ENCODE measurements at regions not wholly inside any gene's neighbourhood (a gene's known extent, or its start where the extent isn't known, plus 50 kb on each side); places are given as distances from the start of the nearest gene placed in this dataset.
"Not testable (repeated sequence)": the region's sequence is repeated elsewhere in the genome, so short reads cannot be mapped to it uniquely, and the experiment has no call there.

DNA sequence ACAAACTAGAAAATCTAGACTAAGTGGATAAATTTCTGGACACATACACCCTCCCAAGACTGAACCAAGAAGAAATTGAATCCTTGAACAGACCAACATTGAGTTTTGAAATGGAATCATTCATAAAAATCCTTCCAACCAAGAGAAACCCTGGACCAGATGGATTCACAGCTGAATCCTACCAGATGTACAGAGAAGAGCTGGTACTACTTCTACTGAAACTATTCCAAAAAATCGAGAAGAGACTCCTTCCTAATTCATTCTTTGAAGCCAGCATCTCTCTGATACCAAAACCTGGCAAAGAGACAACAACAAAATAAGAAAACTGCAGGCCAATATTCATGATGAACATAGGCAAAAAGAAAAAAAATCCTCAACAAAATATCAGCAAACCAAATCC, 227.4 kb downstream of the RPAP3 start:
- peaks cover 20% of the 10 kb centered on the region for H3K9me3 ChIP-seq
- TF ChIP-seq POLR2AphosphoS5 (IDR thresholded peaks at IDR 0.05): no peak
- TF ChIP-seq CTCF (IDR thresholded peaks at IDR 0.05): no peak
- TF ChIP-seq POLR2A (IDR thresholded peaks at IDR 0.05): no peak
- TF ChIP-seq EP300 (IDR thresholded peaks at IDR 0.05): no peak
- no peak for DNase-seq (ENCODE audit: low spot score in 2 of 2)
- H3K27me3 ChIP-seq: peaks cover 3% of the 10 kb centered on the region
- no peak overlapping the region for H3K27ac ChIP-seq
- H3K4me3 ChIP-seq: no peak overlapping the region
- no peaks in the 10 kb centered on the region for H3K4me1 ChIP-seq
- H3K36me3 ChIP-seq: no peaks in the 10 kb centered on the region
- WGBS: 37% methylated on average over 1 of the region's 1 CpG

- Histone ChIP-seq H3K27me3 (no peaks in the 10 kb centered on the region), H3K9me3 (peaks cover 20% of the 10 kb centered on the region), H3K36me3 (no peaks in the 10 kb centered on the region), H3K27ac (no peak overlapping the region), H3K4me1 (no peaks in the 10 kb centered on the region), H3K4me3 (no peak overlapping the region)
- 80% methylated on average over 3 of the region's 3 CpGs for WGBS
- TF ChIP-seq CTCF (IDR thresholded peaks at IDR 0.05): no peak
- no peak for TF ChIP-seq POLR2A (IDR thresholded peaks at IDR 0.05)
- no peak for TF ChIP-seq POLR2AphosphoS5 (IDR thresholded peaks at IDR 0.05)
- TF ChIP-seq EP300 (IDR thresholded peaks at IDR 0.05): no peak
- no peak for DNase-seq (ENCODE audit: low spot score in 2 of 2)
Measured at GRCh38 chr12:47473091-47473490, 232.7 kb downstream of the RPAP3 start.

DNA sequence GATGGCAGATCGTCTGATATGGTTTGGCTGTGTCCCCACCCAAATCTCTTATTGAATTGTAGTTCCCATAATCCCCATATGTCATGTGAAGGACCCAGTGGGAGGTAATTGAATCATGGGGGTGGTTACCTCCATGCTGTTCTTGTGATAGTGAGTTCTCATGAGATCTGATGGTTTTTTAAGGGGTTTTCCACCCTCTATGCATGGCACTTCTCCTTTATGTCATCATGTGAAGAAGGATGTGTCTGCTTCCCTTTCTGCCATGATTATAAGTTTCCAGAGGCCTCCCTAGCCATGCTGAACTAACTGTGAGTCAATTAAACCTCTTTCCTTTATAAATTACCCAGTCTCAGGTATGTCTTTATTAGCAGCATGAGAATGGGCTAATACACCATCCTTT, 235.5 kb downstream of the RPAP3 start:
- not testable (repeated sequence) for H3K27ac ChIP-seq; H3K4me1 ChIP-seq; DNase-seq (ENCODE audit: low spot score in 2 of 2); H3K4me3 ChIP-seq; H3K9me3 ChIP-seq; H3K27me3 ChIP-seq; H3K36me3 ChIP-seq
- 86% methylated on average over 1 of the region's 1 CpG for WGBS

DNA sequence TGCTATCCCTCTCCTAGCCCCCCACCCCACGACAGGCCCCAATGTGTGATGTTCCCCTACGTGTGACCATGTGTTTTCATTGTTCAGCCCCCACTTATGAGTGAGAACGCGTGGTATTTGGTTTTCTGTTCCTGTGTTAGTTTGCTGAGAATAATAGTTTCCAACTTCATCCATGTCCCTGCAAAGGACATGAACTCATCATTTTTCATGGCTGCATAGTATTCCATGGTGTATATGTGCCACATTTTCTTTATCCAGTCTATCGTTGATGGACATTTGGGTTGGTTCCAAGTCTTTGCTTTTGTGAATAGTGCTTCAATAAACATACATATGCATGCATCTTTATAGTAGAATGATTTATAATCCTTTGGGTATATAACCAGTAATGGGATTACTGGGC, 241.9 kb downstream of the RPAP3 start:
- H3K4me1 ChIP-seq; H3K36me3 ChIP-seq; H3K27ac ChIP-seq; H3K9me3 ChIP-seq; H3K4me3 ChIP-seq; H3K27me3 ChIP-seq; DNase-seq (ENCODE audit: low spot score in 2 of 2): not testable (repeated sequence)
- 91% methylated on average over 5 of the region's 5 CpGs for WGBS

- H3K4me3 ChIP-seq: no peak overlapping the region
- WGBS: 83% methylated on average over 4 of the region's 4 CpGs
- H3K27me3 ChIP-seq: no peaks in the 10 kb centered on the region
- H3K27ac ChIP-seq: no peak overlapping the region
- no peaks in the 10 kb centered on the region for H3K36me3 ChIP-seq
- H3K9me3 ChIP-seq: no peaks in the 10 kb centered on the region
- H3K4me1 ChIP-seq: no peaks in the 10 kb centered on the region
- TF ChIP-seq POLR2AphosphoS5 (IDR thresholded peaks at IDR 0.05) (no peak), CTCF (IDR thresholded peaks at IDR 0.05) (no peak), POLR2A (IDR thresholded peaks at IDR 0.05) (no peak), EP300 (IDR thresholded peaks at IDR 0.05) (no peak)
- no peak for DNase-seq (ENCODE audit: low spot score in 2 of 2)
Measured at GRCh38 chr12:47458279-47458678, 247.6 kb downstream of the RPAP3 start.

DNA sequence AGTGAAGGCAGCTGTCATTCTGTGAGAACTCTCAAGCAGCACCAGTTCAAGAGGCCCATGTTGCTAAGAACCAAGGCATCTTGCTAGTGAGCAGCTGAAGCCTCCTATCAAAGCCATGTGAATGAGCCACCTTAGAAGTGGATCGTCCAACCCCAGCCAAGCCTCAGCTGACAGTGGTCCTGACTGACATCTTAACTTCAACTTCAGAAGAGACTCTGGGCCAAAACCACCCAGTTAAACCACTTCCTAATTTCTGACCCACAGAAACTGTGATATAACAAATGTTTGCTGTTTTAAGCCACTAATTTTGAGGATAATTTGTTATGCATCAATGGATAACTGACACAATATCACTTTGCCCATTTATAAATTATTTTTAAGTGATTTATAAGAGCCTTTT, 256.0 kb downstream of the RPAP3 start:
- H3K36me3 ChIP-seq: no peaks in the 10 kb centered on the region
- TF ChIP-seq POLR2A (IDR thresholded peaks at IDR 0.05): no peak
- TF ChIP-seq EP300 (IDR thresholded peaks at IDR 0.05): no peak
- no peak for TF ChIP-seq CTCF (IDR thresholded peaks at IDR 0.05)
- no peak for TF ChIP-seq POLR2AphosphoS5 (IDR thresholded peaks at IDR 0.05)
- H3K4me3 ChIP-seq: no peak overlapping the region
- no peak for DNase-seq (ENCODE audit: low spot score in 2 of 2)
- no peaks in the 10 kb centered on the region for H3K9me3 ChIP-seq
- 80% methylated on average over 1 of the region's 1 CpG for WGBS
- no peaks in the 10 kb centered on the region for H3K4me1 ChIP-seq
- no peak overlapping the region for H3K27ac ChIP-seq
- no peaks in the 10 kb centered on the region for H3K27me3 ChIP-seq

Measured in suprapubic skin (tissue), 4 donors.